ENCODE measurements at regions not wholly inside any gene's neighbourhood (a gene's known extent, or its start where the extent isn't known, plus 50 kb on each side); places are given as distances from the start of the nearest gene placed in this dataset.
A peak's percentile ranks its signal among the peaks of the same experiment; 100 is the strongest.

- Mint-ChIP-seq H3K9me3 (no peaks in the 10 kb centered on the region), H3K27ac (no peak overlapping the region), H3K4me1 (no peaks in the 10 kb centered on the region), H3K36me3 (ENCODE audit: low read depth) (no peaks in the 10 kb centered on the region), H3K4me3 (no peak overlapping the region), H3K27me3 (ENCODE audit: low read depth) (no peaks in the 10 kb centered on the region)
- no peak for TF ChIP-seq CTCF (IDR thresholded peaks at IDR 0.05; ENCODE audit: unreplicated experiment in 3 of 3)
Measured at GRCh38 chr18:54100920-54101470, 123.5 kb downstream of the MBD2 start.

GRCh38 chr18:54100466-54100865 lies 124.0 kb downstream of the MBD2 start:
- Mint-ChIP-seq H3K9me3 (no peaks in the 10 kb centered on the region), H3K4me3 (no peak overlapping the region), H3K27me3 (ENCODE audit: low read depth) (no peaks in the 10 kb centered on the region), H3K4me1 (no peaks in the 10 kb centered on the region), H3K27ac (no peak overlapping the region), H3K36me3 (ENCODE audit: low read depth) (no peaks in the 10 kb centered on the region)
- no peak for TF ChIP-seq CTCF (IDR thresholded peaks at IDR 0.05; ENCODE audit: unreplicated experiment in 3 of 3)

DNA sequence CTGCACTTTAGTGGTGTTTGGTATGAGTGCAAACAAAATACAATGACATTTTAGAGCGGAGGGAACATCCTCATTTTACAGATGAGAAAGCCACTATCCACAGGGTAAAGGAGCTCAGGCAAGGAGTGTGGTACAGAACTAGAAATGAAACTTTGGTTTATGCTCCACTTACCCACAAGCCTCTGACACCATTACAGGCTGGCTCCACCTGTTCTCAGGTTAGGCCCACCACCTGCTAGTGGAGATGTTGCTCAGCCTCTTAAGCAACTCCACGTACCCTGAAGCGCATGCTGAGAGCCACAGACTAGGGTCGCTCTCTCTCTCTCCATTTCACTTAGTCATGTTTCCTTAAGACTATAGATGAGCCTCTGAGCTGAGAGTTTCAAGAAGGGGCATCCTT lies 130.0 kb downstream of the MBD2 start:
- H3K36me3 Mint-ChIP-seq (ENCODE audit: low read depth): no peaks in the 10 kb centered on the region
- H3K4me3 Mint-ChIP-seq: no peak overlapping the region
- H3K9me3 Mint-ChIP-seq: no peaks in the 10 kb centered on the region
- H3K27ac Mint-ChIP-seq: no peak overlapping the region
- peaks cover 9% of the 10 kb centered on the region for H3K4me1 Mint-ChIP-seq
- H3K27me3 Mint-ChIP-seq (ENCODE audit: low read depth): no peaks in the 10 kb centered on the region
- TF ChIP-seq CTCF (IDR thresholded peaks at IDR 0.05; ENCODE audit: unreplicated experiment in 3 of 3): no peak

GRCh38 chr18:54090856-54091255 lies 133.6 kb downstream of the MBD2 start:
- H3K27ac Mint-ChIP-seq: peak overlapping the region; percentile 19 to 62 (median 20)
- no peak overlapping the region for H3K4me3 Mint-ChIP-seq
- no peaks in the 10 kb centered on the region for H3K9me3 Mint-ChIP-seq
- no peaks in the 10 kb centered on the region for H3K36me3 Mint-ChIP-seq (ENCODE audit: low read depth)
- no peaks in the 10 kb centered on the region for H3K27me3 Mint-ChIP-seq (ENCODE audit: low read depth)
- TF ChIP-seq CTCF (IDR thresholded peaks at IDR 0.05; ENCODE audit: unreplicated experiment in 3 of 3): no peak
- peaks cover 10% of the 10 kb centered on the region for H3K4me1 Mint-ChIP-seq

GRCh38 chr18:54089749-54090459 lies 134.6 kb downstream of the MBD2 start:
- no peak overlapping the region for H3K4me3 Mint-ChIP-seq
- TF ChIP-seq CTCF (IDR thresholded peaks at IDR 0.05; ENCODE audit: unreplicated experiment in 3 of 3): no peak
- H3K27me3 Mint-ChIP-seq (ENCODE audit: low read depth): no peaks in the 10 kb centered on the region
- H3K27ac Mint-ChIP-seq: peak overlapping the region; percentile 16 to 56 (median 19)
- H3K9me3 Mint-ChIP-seq: no peaks in the 10 kb centered on the region
- peaks cover 10% of the 10 kb centered on the region for H3K4me1 Mint-ChIP-seq
- no peaks in the 10 kb centered on the region for H3K36me3 Mint-ChIP-seq (ENCODE audit: low read depth)

- Mint-ChIP-seq H3K4me1 (peaks cover 10% of the 10 kb centered on the region), H3K4me3 (no peak overlapping the region), H3K9me3 (peaks cover 14% of the 10 kb centered on the region), H3K36me3 (ENCODE audit: low read depth) (no peaks in the 10 kb centered on the region), H3K27me3 (ENCODE audit: low read depth) (no peaks in the 10 kb centered on the region), H3K27ac (no peak overlapping the region)
- TF ChIP-seq CTCF (IDR thresholded peaks at IDR 0.05; ENCODE audit: unreplicated experiment in 3 of 3): no peak
Measured at GRCh38 chr18:54086863-54087262, 137.6 kb downstream of the MBD2 start.
